ENCODE measurements at regions not wholly inside any gene's neighbourhood (a gene's known extent, or its start where the extent isn't known, plus 50 kb on each side); places are given as distances from the start of the nearest gene placed in this dataset.

DNA sequence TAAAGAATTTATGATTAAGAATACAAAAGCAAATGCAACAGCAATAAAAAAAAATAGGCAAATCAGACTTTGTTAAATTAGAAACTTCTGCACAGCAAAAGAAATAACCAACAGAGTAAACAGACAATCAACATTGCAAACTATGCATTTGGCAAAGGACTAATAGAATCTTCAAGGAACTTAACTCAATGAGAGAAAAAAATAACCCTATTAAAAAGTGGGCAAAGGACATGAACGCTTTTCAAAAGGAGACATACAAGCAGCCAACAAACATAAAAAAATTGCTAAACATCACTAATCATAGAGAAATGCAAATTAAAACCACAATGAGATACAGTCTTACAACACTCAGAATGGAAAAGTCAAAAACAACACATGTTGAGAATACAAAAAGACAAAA lies 166.0 kb upstream of the DSEL start:
- TF ChIP-seq, protein P1, sequence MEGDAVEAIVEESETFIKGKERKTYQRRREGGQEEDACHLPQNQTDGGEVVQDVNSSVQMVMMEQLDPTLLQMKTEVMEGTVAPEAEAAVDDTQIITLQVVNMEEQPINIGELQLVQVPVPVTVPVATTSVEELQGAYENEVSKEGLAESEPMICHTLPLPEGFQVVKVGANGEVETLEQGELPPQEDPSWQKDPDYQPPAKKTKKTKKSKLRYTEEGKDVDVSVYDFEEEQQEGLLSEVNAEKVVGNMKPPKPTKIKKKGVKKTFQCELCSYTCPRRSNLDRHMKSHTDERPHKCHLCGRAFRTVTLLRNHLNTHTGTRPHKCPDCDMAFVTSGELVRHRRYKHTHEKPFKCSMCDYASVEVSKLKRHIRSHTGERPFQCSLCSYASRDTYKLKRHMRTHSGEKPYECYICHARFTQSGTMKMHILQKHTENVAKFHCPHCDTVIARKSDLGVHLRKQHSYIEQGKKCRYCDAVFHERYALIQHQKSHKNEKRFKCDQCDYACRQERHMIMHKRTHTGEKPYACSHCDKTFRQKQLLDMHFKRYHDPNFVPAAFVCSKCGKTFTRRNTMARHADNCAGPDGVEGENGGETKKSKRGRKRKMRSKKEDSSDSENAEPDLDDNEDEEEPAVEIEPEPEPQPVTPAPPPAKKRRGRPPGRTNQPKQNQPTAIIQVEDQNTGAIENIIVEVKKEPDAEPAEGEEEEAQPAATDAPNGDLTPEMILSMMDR (IDR thresholded peaks at IDR 0.05): no peak
- no peak for TF ChIP-seq POLR2A (IDR thresholded peaks at IDR 0.05)

Measured in Peyer's patch (tissue), 4 donors.